Right lung (tissue), 2 donors: ENCODE measurements at regions not wholly inside any gene's neighbourhood (a gene's known extent, or its start where the extent isn't known, plus 50 kb on each side); places are given as distances from the start of the nearest gene placed in this dataset.

Experiments
- DNase-seq, 2 donors: peaks; one replicate each; pipeline ENCODE4 v3.0.0-alpha.2; 2013

DNA sequence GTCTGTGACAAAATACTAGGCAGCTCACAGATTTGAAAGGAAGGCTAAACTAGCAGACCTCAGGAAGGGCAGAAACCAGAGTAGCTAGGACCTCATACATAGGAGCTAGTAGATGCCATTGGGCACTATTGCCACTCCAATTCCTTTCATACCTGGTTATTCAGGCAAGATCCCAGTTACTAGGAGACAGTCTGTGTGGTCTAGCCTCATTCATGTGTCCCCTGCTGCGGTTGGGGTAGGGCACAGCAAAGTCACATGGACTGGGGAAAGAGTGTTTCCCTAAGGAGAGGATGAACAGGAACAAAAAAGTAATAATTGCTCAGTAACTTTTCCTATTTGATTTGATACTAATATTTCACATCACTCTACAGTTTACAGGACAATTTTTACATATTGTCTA is 204.6 kb upstream of the HEY2 start:
- no peak for DNase-seq

DNA sequence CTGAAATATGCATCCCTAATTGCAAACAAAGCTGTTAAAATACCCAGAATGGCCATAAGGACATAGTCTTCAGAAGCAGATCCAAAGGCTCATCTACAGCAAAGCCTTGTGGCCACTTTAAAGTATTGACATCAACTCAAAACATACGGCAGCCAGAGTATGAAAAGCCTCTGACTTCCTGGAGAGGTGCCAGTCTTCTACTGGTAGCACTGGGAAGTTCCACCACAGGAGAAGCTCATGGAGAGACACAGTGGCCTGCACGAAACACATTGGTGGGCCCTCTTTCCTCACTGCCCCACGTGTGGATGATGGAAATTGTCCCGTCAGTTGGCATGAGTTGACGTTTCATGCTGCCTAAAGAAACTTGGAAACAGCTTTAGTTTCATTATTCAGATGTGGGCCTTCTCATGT is 202.6 kb upstream of the HEY2 start:
- DNase-seq, result peak; percentile 15 to 18

DNA sequence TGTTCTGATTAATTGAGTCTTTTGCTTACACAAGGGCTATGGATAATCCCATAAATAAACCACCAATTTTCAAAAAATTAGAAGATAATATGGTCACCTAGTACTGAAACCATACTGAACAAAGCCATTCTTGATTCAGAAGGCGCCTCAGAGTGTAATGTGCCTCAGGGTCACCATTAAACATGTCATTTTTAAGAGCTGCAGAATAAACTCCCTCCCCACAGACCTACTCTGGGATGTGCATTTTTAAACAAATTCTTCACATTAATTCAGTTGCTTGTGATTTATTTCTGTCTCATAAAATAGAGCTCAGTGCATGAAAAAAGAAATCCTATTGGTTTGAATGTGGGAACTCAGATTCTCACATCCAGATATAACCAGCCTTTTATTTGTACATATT is 202.1 kb upstream of the HEY2 start:
- DNase-seq, result no peak

DNA sequence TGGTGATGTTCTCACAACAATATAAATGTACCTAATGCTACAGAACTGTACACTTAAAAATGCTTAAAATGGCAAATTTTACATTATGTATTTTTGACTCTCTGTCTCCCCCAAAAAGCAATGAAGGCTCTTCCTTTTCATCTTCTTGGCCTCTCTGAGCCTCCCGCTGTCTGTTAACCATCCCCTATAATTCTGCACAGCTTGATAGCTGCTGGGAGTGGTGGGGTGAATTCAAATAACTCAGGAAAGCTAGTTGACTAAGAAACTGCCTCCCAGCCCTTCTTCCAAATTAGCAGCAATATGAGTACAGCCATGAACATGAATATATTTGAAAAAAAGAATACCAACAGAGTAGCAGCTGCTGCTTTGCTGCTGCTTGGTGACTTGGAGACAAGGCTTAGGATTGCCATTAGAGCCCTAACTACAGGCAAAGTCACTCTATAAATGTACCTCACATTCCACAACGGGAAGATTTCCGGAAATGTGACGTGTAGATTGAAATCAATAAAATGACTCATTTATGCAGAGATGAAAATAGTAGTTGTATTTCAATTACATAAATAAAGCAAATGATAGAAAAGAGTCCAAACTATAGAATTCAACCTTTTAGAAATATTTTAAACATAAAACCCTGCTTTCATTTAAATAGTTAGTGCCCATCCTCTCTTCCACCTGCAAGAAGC is 200.1 kb upstream of the HEY2 start:
- no peak for DNase-seq

DNA sequence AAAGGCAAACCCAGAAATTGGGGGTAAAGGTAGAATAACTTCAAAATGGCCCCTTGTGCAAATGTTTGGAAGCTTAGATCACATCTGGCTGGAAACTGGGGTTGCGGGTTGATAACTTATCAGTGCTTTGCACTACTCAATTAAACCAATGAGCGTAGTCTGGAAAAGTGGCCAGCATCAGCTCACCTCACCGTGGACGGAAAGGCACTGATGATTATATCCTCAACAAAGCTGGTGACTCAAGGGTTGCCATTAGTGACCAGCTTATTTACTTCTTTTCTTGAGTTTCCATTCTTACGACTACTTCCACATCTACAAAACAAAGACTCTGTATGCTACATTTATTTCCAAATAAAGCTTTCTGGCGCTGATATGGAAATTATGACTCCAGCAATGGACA is 198.5 kb upstream of the HEY2 start:
- no peak for DNase-seq

DNA sequence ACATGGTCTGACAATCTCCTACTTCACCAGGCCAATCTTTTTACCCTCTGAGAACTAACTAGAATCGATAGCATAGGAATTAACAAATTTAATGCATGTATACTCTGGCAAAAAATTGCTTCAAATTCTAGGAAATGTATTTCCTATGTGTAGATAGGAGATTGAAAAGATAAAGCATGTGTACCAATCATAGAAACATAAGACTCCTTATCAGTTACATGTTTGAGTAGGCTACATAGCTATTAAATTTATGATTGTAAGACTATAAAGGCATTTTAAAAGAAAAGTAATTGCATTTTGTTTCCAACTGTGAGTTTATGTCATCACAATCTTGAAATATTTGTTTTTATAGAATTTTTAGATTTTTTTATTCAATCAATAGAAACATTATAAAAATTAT is 196.6 kb upstream of the HEY2 start:
- DNase-seq, result no peak

DNA sequence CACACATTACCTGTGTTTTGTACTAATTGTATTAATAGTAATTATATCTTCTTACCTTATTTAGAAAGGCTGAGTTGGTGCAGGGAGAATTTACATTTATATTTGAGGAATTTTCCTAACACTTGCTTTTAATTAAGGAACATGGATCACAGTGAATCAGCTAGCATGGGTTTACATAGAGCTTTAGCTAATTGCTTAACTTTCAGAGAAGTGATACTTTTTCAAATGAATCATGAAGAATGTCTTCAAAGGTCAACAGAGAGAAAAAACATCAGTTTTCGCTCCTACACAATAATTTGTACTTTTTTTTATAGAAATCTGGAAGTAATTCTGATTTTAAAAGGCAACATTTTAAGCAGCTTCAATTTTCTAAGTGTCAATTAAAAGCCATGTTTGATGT is 195.0 kb upstream of the HEY2 start:
- DNase-seq, result no peak

DNA sequence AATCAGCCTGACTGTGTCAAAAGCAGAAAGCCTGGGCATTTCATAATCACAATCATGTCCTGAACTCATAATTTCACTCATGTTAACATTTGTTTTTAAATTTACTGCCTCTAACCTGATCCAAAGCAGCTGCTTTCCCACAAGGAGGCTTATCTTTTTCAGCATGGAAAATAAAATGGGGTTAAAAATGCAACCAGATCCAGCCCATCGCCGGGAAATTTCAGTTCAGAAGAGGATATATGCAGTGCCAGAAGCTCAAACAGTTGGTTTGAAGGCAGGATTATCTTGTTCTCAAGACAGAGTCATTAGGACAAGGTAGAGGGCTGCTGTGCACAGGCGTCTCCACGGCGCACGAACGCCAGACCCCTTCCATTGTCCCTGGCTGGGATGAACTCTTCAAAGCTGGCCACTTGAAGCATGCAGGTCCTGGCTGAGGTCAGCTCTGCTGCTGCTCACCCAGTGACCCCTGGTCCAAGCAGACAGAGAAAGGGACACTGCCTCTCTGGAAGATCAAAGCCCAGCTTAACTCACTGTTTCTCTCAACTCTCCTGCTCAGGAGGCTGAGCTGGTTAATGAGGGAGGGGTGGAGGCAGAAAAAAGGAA is 191.1 kb upstream of the HEY2 start:
- DNase-seq, result peak in 1 of 2 donors; percentile 14

DNA sequence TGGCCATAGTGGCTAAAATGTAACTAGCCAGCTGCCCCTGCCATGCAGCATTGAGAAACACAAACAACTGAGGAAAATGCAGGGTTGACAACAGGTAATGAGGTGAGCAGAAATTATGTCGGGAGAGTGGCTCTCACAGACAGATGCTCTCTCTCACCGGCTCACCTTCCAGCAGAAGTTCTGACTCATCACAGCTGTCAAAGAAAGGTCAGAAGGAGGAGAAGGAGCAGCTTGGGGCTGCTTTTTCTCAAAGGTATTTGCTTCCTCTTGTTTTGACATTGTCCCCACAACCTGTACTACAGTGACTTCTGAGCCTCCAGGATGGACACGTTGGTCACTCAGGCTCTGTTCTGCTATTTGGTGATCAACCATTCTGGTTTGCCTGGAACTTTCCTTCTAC is 190.5 kb upstream of the HEY2 start:
- no peak for DNase-seq

DNA sequence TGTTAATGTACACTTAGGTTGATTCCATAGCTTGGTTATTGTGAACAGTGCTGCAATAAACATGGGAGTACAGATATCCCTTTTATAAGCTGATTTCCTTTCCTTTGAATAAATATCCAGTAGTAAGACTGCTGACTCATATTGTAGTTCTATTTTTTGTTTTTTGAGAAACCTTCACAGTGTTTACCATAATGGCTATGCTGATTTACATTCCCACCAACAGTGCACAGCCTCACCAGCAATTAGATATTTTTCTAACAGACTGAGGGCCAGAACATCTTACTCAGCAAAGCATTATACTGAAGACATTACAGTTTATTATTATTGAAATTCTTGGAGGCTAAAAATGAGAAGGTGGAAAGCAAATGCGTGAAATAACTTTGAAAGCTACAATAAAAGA is 187.3 kb upstream of the HEY2 start:
- DNase-seq, result no peak

DNA sequence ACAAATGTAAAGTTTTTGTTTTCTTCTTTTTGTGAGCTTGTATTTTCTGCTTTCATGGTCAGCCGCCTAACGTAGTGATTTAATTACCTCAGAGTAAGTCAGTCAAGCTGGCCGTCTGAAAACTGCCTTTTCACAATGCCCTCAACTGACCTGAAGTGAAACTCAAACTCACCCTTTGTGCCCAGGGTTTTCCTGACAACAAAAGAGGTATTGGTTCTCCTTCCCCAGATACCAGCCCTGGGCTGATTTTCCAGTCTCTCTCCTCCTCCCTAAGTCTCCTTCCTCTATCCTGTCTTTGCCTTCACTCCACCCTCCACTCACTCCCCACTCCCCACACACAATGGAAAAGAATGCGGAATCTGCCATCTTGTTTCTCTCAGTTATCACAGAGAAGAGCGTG is 184.5 kb upstream of the HEY2 start:
- no peak for DNase-seq

DNA sequence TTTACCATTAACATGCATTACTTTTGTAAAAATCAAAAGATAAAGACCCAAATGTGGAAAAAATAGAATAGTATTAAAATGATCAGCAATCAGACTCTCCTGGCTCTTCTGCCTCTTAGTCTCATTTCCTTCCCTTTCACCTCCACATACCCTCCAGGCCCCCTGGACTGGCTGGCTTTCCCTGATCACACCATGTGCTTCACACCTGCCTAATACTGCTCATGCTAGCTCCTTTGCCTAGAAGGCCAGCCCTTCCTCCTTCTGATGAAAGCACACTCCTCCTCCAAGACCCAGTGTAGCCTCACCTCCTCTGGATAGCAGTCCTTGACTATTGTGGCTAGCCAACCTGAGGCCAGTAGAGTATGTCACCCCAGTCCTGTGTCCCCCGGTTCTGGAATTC is 182.0 kb upstream of the HEY2 start:
- DNase-seq, result no peak

DNA sequence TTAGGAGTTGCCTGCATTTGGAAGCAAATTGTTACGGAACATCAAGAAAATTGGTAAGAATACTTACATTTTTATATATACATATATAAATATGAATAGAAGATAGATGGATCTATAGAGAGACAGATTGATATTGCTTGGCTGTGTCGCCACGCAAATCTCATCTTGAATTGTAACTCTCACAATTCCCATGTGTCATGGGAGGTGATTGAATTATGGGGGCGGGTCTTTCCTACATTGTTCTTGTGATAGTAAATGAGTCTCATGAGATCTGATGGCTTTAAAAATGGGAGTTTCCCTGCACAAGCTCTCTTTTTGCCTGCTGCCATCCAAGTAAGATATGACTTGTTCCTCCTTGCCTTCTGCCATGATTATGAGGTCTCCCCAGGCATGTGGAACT is 180.8 kb upstream of the HEY2 start:
- no peak for DNase-seq

DNA sequence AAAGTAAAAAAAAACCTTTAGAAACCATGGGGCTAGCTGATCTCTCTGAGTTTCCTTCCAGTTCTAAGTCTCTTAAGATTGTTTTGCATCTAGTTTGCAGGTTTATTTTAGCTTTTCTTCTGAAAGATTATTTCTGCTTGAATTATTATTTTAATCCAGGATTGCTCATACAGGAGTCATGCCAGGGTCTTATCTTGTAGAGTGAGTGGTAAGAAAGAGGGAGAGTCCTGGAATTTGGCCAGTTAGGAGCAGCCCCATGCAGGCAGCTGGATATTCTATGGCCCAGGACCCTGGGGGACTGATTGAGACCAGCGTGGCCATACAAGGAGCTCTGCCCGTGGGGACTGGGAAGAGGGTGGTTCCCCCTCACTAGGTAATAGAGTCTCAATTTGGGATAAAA is 178.9 kb upstream of the HEY2 start:
- DNase-seq, result no peak

DNA sequence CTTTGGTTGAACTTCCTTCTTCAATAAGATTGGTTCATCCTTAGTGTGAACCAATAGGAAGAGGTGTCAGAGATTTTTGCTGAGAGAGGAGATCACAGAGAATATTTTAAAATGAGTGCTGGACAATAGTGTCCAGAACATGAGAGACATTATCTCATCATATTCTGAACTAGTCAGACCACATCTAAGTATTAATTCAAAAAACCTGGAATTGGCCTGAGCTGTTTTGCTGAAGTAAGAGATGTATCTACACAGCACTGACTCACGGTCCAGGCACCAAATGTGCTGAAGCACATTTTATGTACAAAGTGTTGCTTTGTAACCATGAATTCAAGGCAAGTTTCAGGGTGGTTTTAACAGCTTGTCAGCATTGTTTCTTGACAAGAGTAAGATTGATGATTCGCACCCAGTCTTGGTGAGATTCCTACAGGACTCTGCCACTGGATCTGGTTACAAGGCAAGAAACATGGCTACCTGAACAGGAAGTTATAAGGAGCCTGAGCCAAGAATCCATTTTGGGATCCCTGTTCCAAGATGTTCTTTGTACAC is 178.2 kb upstream of the HEY2 start:
- no peak for DNase-seq

DNA sequence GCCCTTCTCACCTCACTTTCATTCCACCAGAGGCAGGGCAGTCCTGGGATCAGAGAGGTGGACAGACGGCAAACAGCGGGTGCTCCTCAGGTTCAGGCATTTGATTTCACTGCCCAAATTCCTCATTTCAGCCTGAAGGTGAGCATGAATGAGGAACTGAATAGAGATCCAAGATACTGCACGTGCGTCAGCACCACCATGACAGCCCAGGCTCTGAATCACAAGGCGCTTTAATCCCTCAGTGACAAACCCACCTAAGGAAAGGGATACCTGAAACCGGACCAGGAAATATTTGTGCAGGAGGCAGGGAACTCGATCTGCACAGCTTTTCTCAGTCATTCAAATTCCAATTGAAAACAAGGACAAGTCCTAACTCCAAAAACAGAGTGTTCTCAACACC is 174.8 kb upstream of the HEY2 start:
- DNase-seq, result no peak

DNA sequence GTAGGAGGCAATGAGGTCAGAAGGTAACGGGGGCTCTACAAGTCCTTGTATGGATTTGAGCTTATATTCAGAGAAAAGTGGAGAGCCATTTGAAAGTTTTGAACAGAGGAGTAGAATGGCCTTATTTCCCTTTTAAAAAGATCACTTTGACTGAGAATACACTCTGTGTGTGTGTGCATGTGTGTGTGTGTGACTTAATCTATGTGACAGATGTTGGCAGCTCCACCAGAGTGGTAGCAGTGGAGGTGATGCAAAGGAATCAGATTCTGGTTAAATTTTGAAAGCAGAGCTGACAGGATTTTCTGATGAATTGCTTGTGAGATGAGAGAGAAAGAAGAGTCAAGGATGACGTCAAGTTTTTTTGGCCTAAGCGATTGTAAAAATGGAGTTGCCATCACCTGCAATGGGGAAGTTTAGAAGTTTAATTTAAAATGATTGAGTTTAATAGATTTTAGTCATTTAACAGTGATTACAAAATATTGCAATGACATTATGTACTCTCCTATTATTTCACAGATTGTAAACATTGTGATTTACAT is 172.2 kb upstream of the HEY2 start:
- DNase-seq, result no peak

DNA sequence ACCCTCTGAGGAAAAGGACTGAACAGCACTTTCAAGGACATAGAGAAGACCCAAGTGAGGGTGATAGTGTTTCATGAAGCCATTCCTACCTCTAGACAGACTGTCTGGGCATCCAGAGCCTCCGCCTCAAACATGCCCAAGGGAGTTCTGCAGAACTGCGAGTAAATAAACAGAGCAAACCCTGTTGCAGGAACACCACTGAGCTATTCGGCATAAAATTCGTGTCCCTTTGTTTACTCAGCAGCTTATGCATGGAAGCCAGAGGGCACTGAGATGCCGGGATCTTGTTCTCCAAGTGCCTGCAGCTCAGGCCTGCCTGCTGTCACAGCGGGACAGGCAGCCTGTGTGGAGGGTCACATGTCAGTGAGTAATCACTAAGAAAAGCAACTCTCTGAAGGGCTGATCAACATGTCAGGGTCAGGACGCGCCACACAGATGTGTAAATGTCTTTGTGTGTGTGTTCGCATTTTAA is 164.9 kb upstream of the HEY2 start:
- DNase-seq, result no peak

DNA sequence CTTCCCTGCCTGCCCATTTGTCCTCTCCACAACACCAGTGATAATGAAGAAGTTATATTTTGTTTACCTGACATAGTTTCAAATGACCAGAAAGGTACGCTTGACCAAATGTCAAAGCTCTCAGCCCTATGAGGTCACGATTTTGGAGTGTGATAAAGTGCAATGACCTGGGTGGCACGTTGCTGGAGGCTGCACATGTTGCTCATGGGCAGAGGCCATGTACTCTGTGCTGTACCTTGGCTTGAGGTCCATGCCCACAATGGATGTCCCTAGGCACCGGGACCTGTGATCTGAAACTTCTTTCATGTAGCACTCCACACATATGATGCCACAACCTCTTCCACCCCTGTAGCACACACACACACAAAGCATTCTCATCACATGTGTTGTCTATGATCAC is 164.0 kb upstream of the HEY2 start:
- no peak for DNase-seq

DNA sequence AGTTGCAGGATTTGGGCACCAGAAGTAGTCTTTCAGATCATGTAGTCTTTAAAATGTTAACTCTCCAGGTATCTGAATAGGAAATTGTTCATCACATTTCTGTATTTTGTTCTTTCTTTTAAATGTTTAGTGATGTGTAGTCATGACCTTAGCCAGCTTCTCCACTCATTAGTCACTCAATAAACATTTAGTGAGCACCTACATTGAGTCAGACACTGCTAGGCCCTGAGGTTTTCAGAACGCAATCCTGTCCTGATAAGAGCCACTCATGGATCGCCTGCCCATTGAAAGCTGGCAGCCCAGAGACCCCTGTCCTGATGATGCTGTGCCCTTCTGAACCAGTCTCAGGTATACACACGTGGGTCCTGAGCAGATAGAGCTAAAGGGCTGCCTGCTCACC is 163.4 kb upstream of the HEY2 start:
- no peak for DNase-seq

DNA sequence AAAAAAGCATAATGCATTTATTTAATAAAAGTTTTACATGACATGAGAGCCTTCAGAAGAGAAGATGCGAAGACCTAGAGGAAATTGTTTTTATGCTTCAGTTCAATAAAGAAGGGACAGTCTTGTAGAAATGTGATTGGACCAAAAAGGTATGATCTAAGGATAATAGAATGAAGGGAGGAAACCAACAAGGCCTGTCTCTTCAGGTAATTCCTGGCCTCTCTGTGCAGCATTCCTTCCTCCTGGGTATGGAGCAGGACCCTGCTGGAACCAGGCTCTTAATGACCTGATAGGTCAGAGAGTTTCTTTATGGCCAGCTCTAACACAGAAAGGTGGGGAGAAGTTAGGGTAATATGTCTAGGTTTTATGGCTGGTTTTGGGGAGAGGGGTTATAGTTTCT is 162.8 kb upstream of the HEY2 start:
- no peak for DNase-seq

DNA sequence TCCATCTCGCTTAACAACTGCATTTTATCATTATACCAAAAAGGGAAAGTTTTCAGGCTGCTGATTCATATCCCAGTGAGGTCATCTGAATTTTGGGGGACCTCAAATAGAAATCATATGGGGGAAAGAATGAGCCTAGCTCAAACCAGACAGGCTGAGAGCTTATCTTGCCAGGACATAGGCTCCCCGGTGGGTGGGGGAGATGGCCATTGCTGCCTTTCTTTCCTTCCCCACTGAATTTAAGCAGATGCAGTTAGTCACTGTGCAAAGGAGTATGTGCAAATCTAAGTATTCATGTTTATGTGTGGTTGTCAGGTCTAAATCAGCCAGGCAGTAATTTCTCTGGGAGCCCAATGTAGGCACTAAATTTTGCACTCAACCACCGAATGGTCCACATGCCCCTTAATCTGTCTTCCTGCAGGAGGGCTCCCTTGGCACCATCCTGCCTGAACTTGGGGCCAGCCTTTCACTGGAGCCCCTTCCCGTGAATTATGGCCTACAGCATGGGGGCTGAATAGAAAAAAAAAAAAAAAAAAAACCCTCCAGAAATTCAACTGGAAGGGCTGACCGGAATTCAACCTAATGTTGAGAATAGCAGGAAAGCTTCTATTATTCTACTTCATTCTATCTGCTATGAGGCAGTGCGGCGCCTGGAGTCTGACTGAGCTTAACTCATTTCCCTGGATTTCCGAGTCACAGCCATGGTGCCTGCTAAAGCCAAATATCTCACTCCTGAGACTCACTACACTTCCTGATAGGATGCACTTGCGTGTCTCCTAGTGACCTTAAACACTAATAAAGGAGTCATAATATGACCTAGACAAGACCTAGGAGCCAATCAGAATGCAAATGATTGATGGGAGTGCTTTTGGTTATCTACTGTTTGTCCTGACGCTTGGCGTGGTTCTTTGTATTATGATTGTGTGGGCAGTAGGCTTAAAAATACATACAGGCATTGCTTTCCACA is 161.5 kb upstream of the HEY2 start:
- no peak for DNase-seq
